ENCODE measurements at regions not wholly inside any gene's neighbourhood (a gene's known extent, or its start where the extent isn't known, plus 50 kb on each side); places are given as distances from the start of the nearest gene placed in this dataset.

- Histone ChIP-seq H3K27me3 (ENCODE audit: insufficient read depth, low read depth, low read length) (no peaks in the 10 kb centered on the region), H3K4me2 (ENCODE audit: low read length) (no peak overlapping the region)
Measured at GRCh38 chr1:230541306-230541705, 101.0 kb upstream of the COG2 start.

GRCh38 chr1:230540421-230541155 is 101.7 kb upstream of the COG2 start:
- Histone ChIP-seq H3K9ac (ENCODE audit: low read length) (no peak overlapping the region), H3F3A (ENCODE audit: insufficient read depth, low read length, poor library complexity, severe bottlenecking) (no peaks in the 10 kb centered on the region), H3K4me2 (ENCODE audit: low read length) (no peak overlapping the region), H3K4me3 (ENCODE audit: low read length) (no peak overlapping the region), H3K9me2 (ENCODE audit: insufficient read depth, low read length) (no peaks in the 10 kb centered on the region), H4K20me1 (ENCODE audit: insufficient read depth) (no peaks in the 10 kb centered on the region), H3K27ac (ENCODE audit: low read length) (no peak overlapping the region), H3K79me2 (replicated peaks; ENCODE audit: insufficient read depth, low read length) (no peaks in the 10 kb centered on the region), H2AFZ (ENCODE audit: low read depth, low read length) (no peak overlapping the region), H3K27me3 (ENCODE audit: insufficient read depth, low read depth, low read length) (no peaks in the 10 kb centered on the region), H3K36me3 (ENCODE audit: insufficient read depth, low read length) (no peaks in the 10 kb centered on the region), H3K9me3 (ENCODE audit: low read length) (no peaks in the 10 kb centered on the region)
- no peak for TF ChIP-seq EP300 (conservative IDR thresholded peaks at IDR 0.05; ENCODE audit: poor library complexity, severe bottlenecking)
- no peak for TF ChIP-seq REST (IDR thresholded peaks at IDR 0.05; ENCODE audit: borderline replicate concordance)
- TF ChIP-seq RAD21 (conservative IDR thresholded peaks at IDR 0.05): no peak
- no peak for TF ChIP-seq MXI1 (conservative IDR thresholded peaks at IDR 0.05; ENCODE audit: poor library complexity, severe bottlenecking)
- TF ChIP-seq TAF1 (IDR thresholded peaks at IDR 0.05; ENCODE audit: low read depth): no peak
- TF ChIP-seq SMC3 (conservative IDR thresholded peaks at IDR 0.05; ENCODE audit: poor library complexity): no peak
- TF ChIP-seq POLR2AphosphoS5 (IDR thresholded peaks at IDR 0.05): no peak

More at GRCh38 chr1:230541306-230541705, 101.0 kb upstream of the COG2 start:
- no peak overlapping the region for H3K4me3 ChIP-seq (ENCODE audit: low read length)
- no peaks in the 10 kb centered on the region for H3K79me2 ChIP-seq (replicated peaks; ENCODE audit: insufficient read depth, low read length)
- H2AFZ ChIP-seq (ENCODE audit: low read depth, low read length): no peak overlapping the region
- TF ChIP-seq POLR2AphosphoS5 (IDR thresholded peaks at IDR 0.05) (no peak), RAD21 (conservative IDR thresholded peaks at IDR 0.05) (no peak), MXI1 (conservative IDR thresholded peaks at IDR 0.05; ENCODE audit: poor library complexity, severe bottlenecking) (no peak), REST (IDR thresholded peaks at IDR 0.05; ENCODE audit: borderline replicate concordance) (no peak), CTCF (IDR thresholded peaks at IDR 0.05; ENCODE audit: poor library complexity, severe bottlenecking) (no peak), EZH2 (IDR thresholded peaks at IDR 0.05; ENCODE audit: borderline replicate concordance, insufficient read depth, low read length, poor library complexity, severe bottlenecking) (no peak), TAF1 (IDR thresholded peaks at IDR 0.05; ENCODE audit: low read depth) (no peak), SMC3 (conservative IDR thresholded peaks at IDR 0.05; ENCODE audit: poor library complexity) (no peak), EP300 (conservative IDR thresholded peaks at IDR 0.05; ENCODE audit: poor library complexity, severe bottlenecking) (no peak)
- H3K9me2 ChIP-seq (ENCODE audit: insufficient read depth, low read length): no peaks in the 10 kb centered on the region
- no peak overlapping the region for H3K9ac ChIP-seq (ENCODE audit: low read length)
- H3F3A ChIP-seq (ENCODE audit: insufficient read depth, low read length, poor library complexity, severe bottlenecking): no peaks in the 10 kb centered on the region
- H3K27ac ChIP-seq (ENCODE audit: low read length): no peak overlapping the region
- no peaks in the 10 kb centered on the region for H3K36me3 ChIP-seq (ENCODE audit: insufficient read depth, low read length)
- no peaks in the 10 kb centered on the region for H4K20me1 ChIP-seq (ENCODE audit: insufficient read depth)
- no peaks in the 10 kb centered on the region for H3K9me3 ChIP-seq (ENCODE audit: low read length)
